ENCODE measurements at regions not wholly inside any gene's neighbourhood (a gene's known extent, or its start where the extent isn't known, plus 50 kb on each side); places are given as distances from the start of the nearest gene placed in this dataset.

- TF ChIP-seq RB1 (IDR thresholded peaks at IDR 0.05; ENCODE audit: low read depth) (no peak), ZNF639 (CRISPR knock-in tag; conservative IDR thresholded peaks at IDR 0.05 in 1 of 2, IDR thresholded peaks at IDR 0.05 in 1 of 2) (0 out of 4 replicates have a peak, but pooled peaks of 1 of the 2 experiments have one; percentile 24), SMARCB1 (IDR thresholded peaks at IDR 0.05; ENCODE audit: insufficient read length, low read depth) (no peak), SLC30A9 (CRISPR knock-in tag; IDR thresholded peaks at IDR 0.05) (no peak), NRF1 (conservative IDR thresholded peaks at IDR 0.05 in 1 of 2, IDR thresholded peaks at IDR 0.05 in 1 of 2) (peak in 1 of 2 experiments; percentile 18; a peak in 1 of 4 replicates)
- TF ChIP-seq, protein P1, sequence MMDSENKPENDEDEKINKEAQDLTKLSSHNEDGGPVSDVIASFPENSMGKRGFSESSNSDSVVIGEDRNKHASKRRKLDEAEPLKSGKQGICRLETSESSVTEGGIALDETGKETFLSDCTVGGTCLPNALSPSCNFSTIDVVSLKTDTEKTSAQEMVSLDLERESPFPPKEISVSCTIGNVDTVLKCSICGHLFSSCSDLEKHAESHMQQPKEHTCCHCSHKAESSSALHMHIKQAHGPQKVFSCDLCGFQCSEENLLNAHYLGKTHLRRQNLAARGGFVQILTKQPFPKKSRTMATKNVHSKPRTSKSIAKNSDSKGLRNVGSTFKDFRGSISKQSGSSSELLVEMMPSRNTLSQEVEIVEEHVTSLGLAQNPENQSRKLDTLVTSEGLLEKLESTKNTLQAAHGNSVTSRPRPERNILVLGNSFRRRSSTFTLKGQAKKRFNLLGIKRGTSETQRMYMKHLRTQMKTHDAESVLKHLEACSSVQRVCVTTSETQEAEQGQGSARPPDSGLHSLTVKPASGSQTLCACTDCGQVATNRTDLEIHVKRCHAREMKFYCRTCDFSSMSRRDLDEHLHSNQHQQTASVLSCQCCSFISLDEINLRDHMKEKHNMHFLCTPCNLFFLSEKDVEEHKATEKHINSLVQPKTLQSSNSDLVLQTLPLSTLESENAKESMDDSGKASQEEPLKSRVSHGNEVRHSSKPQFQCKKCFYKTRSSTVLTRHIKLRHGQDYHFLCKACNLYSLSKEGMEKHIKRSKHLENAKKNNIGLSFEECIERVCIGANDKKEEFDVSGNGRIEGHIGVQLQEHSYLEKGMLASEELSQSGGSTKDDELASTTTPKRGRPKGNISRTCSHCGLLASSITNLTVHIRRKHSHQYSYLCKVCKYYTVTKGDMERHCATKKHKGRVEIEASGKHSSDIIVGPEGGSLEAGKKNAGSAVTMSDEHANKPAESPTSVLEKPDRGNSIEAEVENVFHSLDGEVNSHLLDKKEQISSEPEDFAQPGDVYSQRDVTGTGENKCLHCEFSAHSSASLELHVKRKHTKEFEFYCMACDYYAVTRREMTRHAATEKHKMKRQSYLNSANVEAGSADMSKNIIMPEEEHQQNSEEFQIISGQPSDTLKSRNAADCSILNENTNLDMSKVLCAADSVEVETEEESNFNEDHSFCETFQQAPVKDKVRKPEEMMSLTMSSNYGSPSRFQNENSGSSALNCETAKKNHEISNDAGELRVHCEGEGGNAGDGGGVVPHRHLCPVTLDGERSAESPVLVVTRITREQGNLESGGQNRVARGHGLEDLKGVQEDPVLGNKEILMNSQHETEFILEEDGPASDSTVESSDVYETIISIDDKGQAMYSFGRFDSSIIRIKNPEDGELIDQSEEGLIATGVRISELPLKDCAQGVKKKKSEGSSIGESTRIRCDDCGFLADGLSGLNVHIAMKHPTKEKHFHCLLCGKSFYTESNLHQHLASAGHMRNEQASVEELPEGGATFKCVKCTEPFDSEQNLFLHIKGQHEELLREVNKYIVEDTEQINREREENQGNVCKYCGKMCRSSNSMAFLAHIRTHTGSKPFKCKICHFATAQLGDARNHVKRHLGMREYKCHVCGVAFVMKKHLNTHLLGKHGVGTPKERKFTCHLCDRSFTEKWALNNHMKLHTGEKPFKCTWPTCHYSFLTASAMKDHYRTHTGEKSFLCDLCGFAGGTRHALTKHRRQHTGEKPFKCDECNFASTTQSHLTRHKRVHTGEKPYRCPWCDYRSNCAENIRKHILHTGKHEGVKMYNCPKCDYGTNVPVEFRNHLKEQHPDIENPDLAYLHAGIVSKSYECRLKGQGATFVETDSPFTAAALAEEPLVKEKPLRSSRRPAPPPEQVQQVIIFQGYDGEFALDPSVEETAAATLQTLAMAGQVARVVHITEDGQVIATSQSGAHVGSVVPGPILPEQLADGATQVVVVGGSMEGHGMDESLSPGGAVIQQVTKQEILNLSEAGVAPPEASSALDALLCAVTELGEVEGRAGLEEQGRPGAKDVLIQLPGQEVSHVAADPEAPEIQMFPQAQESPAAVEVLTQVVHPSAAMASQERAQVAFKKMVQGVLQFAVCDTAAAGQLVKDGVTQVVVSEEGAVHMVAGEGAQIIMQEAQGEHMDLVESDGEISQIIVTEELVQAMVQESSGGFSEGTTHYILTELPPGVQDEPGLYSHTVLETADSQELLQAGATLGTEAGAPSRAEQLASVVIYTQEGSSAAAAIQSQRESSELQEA (IDR thresholded peaks at IDR 0.05; ENCODE audit: low read depth) = no peak
Measured at GRCh38 chr17:77881545-77881944, 77.0 kb upstream of the TNRC6C start (continued).
